ENCODE measurements at regions not wholly inside any gene's neighbourhood (a gene's known extent, or its start where the extent isn't known, plus 50 kb on each side); places are given as distances from the start of the nearest gene placed in this dataset.

GRCh38 chr13:76799696-76800095, 86.5 kb downstream of the KCTD12 start (continued):
- no peak for TF ChIP-seq MXI1 (IDR thresholded peaks at IDR 0.05; ENCODE audit: low read depth, low read length)
- no peak for TF ChIP-seq ZBTB33 (IDR thresholded peaks at IDR 0.05; ENCODE audit: borderline replicate concordance, low read depth)
- TF ChIP-seq RCOR1 (IDR thresholded peaks at IDR 0.05; ENCODE audit: low read length) = no peak
- no peak for TF ChIP-seq EP300 (IDR thresholded peaks at IDR 0.05; ENCODE audit: borderline replicate concordance in 1 of 2, low read depth in 1 of 2, low read length in 1 of 2)
- TF ChIP-seq NRF1 (IDR thresholded peaks at IDR 0.05; ENCODE audit: low read depth, low read length) = no peak

GRCh38 chr13:76798037-76798436, 88.2 kb downstream of the KCTD12 start:
- 47% methylated on average over 2 of the region's 2 CpGs for WGBS (ENCODE audit: low lambda C conversion rate)
- DNase-seq = no peak
- Histone ChIP-seq H3K9me3 (no peaks in the 10 kb centered on the region), H3F3A (replicated peaks; ENCODE audit: insufficient read depth) (peaks cover under 1% of the 10 kb centered on the region), H3K4me3 (ENCODE audit: low read depth in 2 of 2, low read length in 1 of 2) (no peak overlapping the region), H3K79me2 (ENCODE audit: insufficient read depth) (no peaks in the 10 kb centered on the region), H3K9me2 (no peaks in the 10 kb centered on the region), H3K9ac (no peak overlapping the region), H3K27me3 (ENCODE audit: insufficient read depth) (no peaks in the 10 kb centered on the region), H3K36me3 (replicated peaks in 1 of 2; ENCODE audit: control insufficient read depth in 1 of 2, insufficient read depth in 2 of 2, low read length in 1 of 2) (no peaks in the 10 kb centered on the region), H4K20me1 (ENCODE audit: insufficient read depth) (no peaks in the 10 kb centered on the region), H3K27ac (ENCODE audit: low read depth in 2 of 2, low read length in 1 of 2) (no peak overlapping the region), H2AFZ (ENCODE audit: low read depth) (no peak overlapping the region), H3K4me1 (ENCODE audit: control insufficient read depth in 1 of 2, insufficient read depth in 2 of 2, low read depth in 1 of 2, low read length in 1 of 2) (peaks cover 0 to 3% of the 10 kb centered on the region in 2 experiments; a peak in 2 of 4 replicates), H3K4me2 (no peak overlapping the region)
- ChIA-PET POLR2A (no interaction called here), CTCF (no interaction called here)
- TF ChIP-seq USF1 (IDR thresholded peaks at IDR 0.05; ENCODE audit: borderline replicate concordance, low read depth) = no peak
- no peak for TF ChIP-seq NRF1 (IDR thresholded peaks at IDR 0.05; ENCODE audit: low read depth, low read length)
- TF ChIP-seq NFIC (IDR thresholded peaks at IDR 0.05; ENCODE audit: borderline replicate concordance) = no peak
- TF ChIP-seq FOXJ3 (CRISPR knock-in tag; IDR thresholded peaks at IDR 0.05) = no peak
- no peak for TF ChIP-seq SMC3 (IDR thresholded peaks at IDR 0.05; ENCODE audit: low read depth, low read length)
- no peak for TF ChIP-seq TCF12 (IDR thresholded peaks at IDR 0.05)
- no peak for TF ChIP-seq IRF3 (IDR thresholded peaks at IDR 0.05; ENCODE audit: low read depth, low read length)
- TF ChIP-seq CHD2 (IDR thresholded peaks at IDR 0.05; ENCODE audit: low read length, partially characterized antibody) = no peak
- TF ChIP-seq EP300 (IDR thresholded peaks at IDR 0.05; ENCODE audit: borderline replicate concordance in 1 of 2, low read depth in 1 of 2, low read length in 1 of 2) = no peak

GRCh38 chr13:76797361-76797760, 88.8 kb downstream of the KCTD12 start:
- no peaks in the 10 kb centered on the region for H3K79me2 ChIP-seq (ENCODE audit: insufficient read depth)
- no peak overlapping the region for H3K27ac ChIP-seq (ENCODE audit: low read depth in 2 of 2, low read length in 1 of 2)
- no peak overlapping the region for H2AFZ ChIP-seq (ENCODE audit: low read depth)
- TF ChIP-seq MAX (IDR thresholded peaks at IDR 0.05; ENCODE audit: low read depth) (no peak), EP300 (IDR thresholded peaks at IDR 0.05; ENCODE audit: borderline replicate concordance in 1 of 2, low read depth in 1 of 2, low read length in 1 of 2) (no peak), GATA2 (CRISPR knock-in tag; IDR thresholded peaks at IDR 0.05) (no peak), JUND (IDR thresholded peaks at IDR 0.05) (no peak), RAD21 (IDR thresholded peaks at IDR 0.05; ENCODE audit: low read length) (no peak), SMC3 (IDR thresholded peaks at IDR 0.05; ENCODE audit: low read depth, low read length) (no peak), USF1 (IDR thresholded peaks at IDR 0.05; ENCODE audit: borderline replicate concordance, low read depth) (no peak), TEAD4 (IDR thresholded peaks at IDR 0.05; ENCODE audit: borderline replicate concordance, insufficient read depth) (no peak), RXRA (IDR thresholded peaks at IDR 0.05; ENCODE audit: borderline replicate concordance, low read depth) (no peak), FOXM1 (IDR thresholded peaks at IDR 0.05; ENCODE audit: low read depth) (no peak), GABPA (IDR thresholded peaks at IDR 0.05; ENCODE audit: low read depth) (no peak)
- peaks cover 6% of the 10 kb centered on the region for H3F3A ChIP-seq (replicated peaks; ENCODE audit: insufficient read depth)
- CTCF ChIA-PET = interaction anchor here (1.7 kb wide), 1 partner anchor 14 kb away, joined by 4 read pairs; no protein-coding TSS in a partner anchor
- H3K9me3 ChIP-seq = no peaks in the 10 kb centered on the region
- no peak overlapping the region for H3K9ac ChIP-seq
- H3K4me1 ChIP-seq (ENCODE audit: control insufficient read depth in 1 of 2, insufficient read depth in 2 of 2, low read depth in 1 of 2, low read length in 1 of 2) = peaks cover 0 to 3% of the 10 kb centered on the region in 2 experiments; a peak in 2 of 4 replicates
- no peak overlapping the region for H3K4me3 ChIP-seq (ENCODE audit: low read depth in 2 of 2, low read length in 1 of 2)
- H3K4me2 ChIP-seq = no peak overlapping the region
- no peaks in the 10 kb centered on the region for H3K9me2 ChIP-seq
- 57% methylated on average over 5 of the region's 5 CpGs for WGBS (ENCODE audit: low lambda C conversion rate)
- H4K20me1 ChIP-seq (ENCODE audit: insufficient read depth) = no peaks in the 10 kb centered on the region
- no peaks in the 10 kb centered on the region for H3K27me3 ChIP-seq (ENCODE audit: insufficient read depth)
- DNase-seq = no peak
- no peaks in the 10 kb centered on the region for H3K36me3 ChIP-seq (replicated peaks in 1 of 2; ENCODE audit: control insufficient read depth in 1 of 2, insufficient read depth in 2 of 2, low read length in 1 of 2)
- POLR2A ChIA-PET = no interaction called here
